HUES6 (cell line): ENCODE measurements at regions not wholly inside any gene's neighbourhood (a gene's known extent, or its start where the extent isn't known, plus 50 kb on each side); places are given as distances from the start of the nearest gene placed in this dataset.

Experiments used
- H3K27ac ChIP-seq: 2 replicates; pipeline ENCODE4 v1.7.0; 2013; ENCODE audit warnings: low read depth, mild to moderate bottlenecking, low read length, inconsistent platforms
- H3K27me3 ChIP-seq: 2 replicates; pipeline ENCODE4 v1.6.1; 2013; ENCODE audit warnings: low read length; ENCODE audit not compliant: control insufficient read depth, insufficient read depth
- H3K36me3 ChIP-seq: 2 replicates; pipeline ENCODE4 v1.6.1; 2013; ENCODE audit warnings: low read length; ENCODE audit not compliant: control insufficient read depth, insufficient read depth
- H3K4me1 ChIP-seq: 2 replicates; pipeline ENCODE4 v1.6.1; 2013; ENCODE audit warnings: low read length; ENCODE audit not compliant: control insufficient read depth, insufficient read depth
- H3K4me3 ChIP-seq: 2 replicates; pipeline ENCODE4 v1.5.1; 2013; ENCODE audit warnings: low read depth, low read length
- H3K9ac ChIP-seq: one replicate; pipeline ENCODE4 v1.6.1; 2013; ENCODE audit warnings: mild to moderate bottlenecking, low read length
- H3K9me3 ChIP-seq: 2 replicates; pipeline ENCODE4 v1.6.1; 2013; ENCODE audit warnings: low read depth, low read length; ENCODE audit not compliant: control insufficient read depth, insufficient read depth

GRCh38 chr11:80495116-80495515 is 1054.3 kb upstream of the TENM4 start:
- no peak overlapping the region for H3K9ac ChIP-seq
- no peaks in the 10 kb centered on the region for H3K36me3 ChIP-seq
- H3K27ac ChIP-seq, result no peak overlapping the region
- H3K4me1 ChIP-seq, result no peaks in the 10 kb centered on the region
- H3K9me3 ChIP-seq, result 0 out of 2 replicates have a peak, but pooled peaks cover 7% of the 10 kb centered on the region
- no peak overlapping the region for H3K4me3 ChIP-seq
- no peaks in the 10 kb centered on the region for H3K27me3 ChIP-seq

GRCh38 chr11:80487952-80488351 is 1047.1 kb upstream of the TENM4 start:
- Histone ChIP-seq H3K4me1 (no peaks in the 10 kb centered on the region), H3K27me3 (no peaks in the 10 kb centered on the region), H3K4me3 (no peak overlapping the region), H3K9me3 (0 out of 2 replicates have a peak, but pooled peaks cover 2% of the 10 kb centered on the region), H3K36me3 (no peaks in the 10 kb centered on the region), H3K27ac (no peak overlapping the region), H3K9ac (no peak overlapping the region)

- H3K4me3 ChIP-seq, result no peak overlapping the region
- H3K9me3 ChIP-seq, result no peaks in the 10 kb centered on the region
- H3K27me3 ChIP-seq, result no peaks in the 10 kb centered on the region
- H3K4me1 ChIP-seq, result no peaks in the 10 kb centered on the region
- no peaks in the 10 kb centered on the region for H3K36me3 ChIP-seq
- no peak overlapping the region for H3K9ac ChIP-seq
- H3K27ac ChIP-seq, result no peak overlapping the region
Measured at GRCh38 chr11:80486678-80487077, 1045.8 kb upstream of the TENM4 start.

GRCh38 chr11:80477178-80477577 is 1036.3 kb upstream of the TENM4 start:
- no peaks in the 10 kb centered on the region for H3K27me3 ChIP-seq
- no peaks in the 10 kb centered on the region for H3K36me3 ChIP-seq
- no peak overlapping the region for H3K4me3 ChIP-seq
- no peaks in the 10 kb centered on the region for H3K9me3 ChIP-seq
- H3K27ac ChIP-seq, result no peak overlapping the region
- peaks cover 13% of the 10 kb centered on the region for H3K4me1 ChIP-seq
- H3K9ac ChIP-seq, result no peak overlapping the region

DNA sequence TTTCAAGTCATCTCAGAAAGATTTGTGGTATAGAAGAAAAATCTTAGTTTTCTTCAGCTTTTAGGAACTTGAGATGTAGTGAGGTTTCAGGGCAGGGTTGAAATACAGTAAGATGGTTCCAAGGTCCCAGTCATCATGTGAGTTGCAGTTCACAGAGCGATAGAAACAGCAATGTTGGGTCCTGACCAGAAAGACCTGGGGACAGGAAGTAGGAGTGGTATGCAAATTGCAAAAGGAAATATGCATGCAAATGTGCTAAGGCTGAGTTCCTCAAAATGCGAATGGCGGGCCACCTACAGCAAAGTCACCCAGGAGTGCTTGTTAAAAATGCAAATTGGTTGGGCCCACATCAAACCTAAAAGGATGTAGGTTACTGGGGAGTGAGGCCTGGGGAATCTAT is 1032.7 kb upstream of the TENM4 start:
- Histone ChIP-seq H3K4me1 (peaks cover 13% of the 10 kb centered on the region), H3K4me3 (no peak overlapping the region), H3K27ac (peak overlapping the region; percentile 13; the same call in 1 of the 2 replicates), H3K9me3 (no peaks in the 10 kb centered on the region), H3K36me3 (no peaks in the 10 kb centered on the region), H3K9ac (no peak overlapping the region), H3K27me3 (no peaks in the 10 kb centered on the region)

DNA sequence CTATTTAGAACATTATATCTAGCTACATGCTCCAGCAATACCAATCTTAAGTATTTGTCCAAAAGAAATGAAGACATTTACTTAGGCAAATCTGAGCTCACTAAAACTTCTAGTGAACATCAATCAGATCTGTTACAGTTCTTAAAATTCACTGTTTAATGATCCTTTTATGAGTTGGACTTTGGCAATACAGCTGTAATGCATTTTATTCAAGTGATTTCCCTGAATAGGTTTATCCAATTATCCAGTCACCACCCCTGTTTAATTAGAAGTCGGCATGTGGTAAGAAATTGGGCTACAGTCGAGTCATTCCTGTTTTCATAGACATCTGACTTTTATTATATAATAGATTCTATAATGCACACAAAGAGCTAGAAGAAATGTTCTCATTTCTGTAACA is 1029.0 kb upstream of the TENM4 start:
- no peak overlapping the region for H3K9ac ChIP-seq
- no peaks in the 10 kb centered on the region for H3K36me3 ChIP-seq
- no peaks in the 10 kb centered on the region for H3K9me3 ChIP-seq
- H3K27ac ChIP-seq, result no peak overlapping the region
- H3K4me3 ChIP-seq, result no peak overlapping the region
- H3K27me3 ChIP-seq, result no peaks in the 10 kb centered on the region
- H3K4me1 ChIP-seq, result peaks cover 13% of the 10 kb centered on the region

GRCh38 chr11:80466570-80466969 is 1025.7 kb upstream of the TENM4 start:
- no peak overlapping the region for H3K9ac ChIP-seq
- H3K27ac ChIP-seq, result no peak overlapping the region
- no peak overlapping the region for H3K4me3 ChIP-seq
- no peaks in the 10 kb centered on the region for H3K27me3 ChIP-seq
- no peaks in the 10 kb centered on the region for H3K36me3 ChIP-seq
- no peaks in the 10 kb centered on the region for H3K4me1 ChIP-seq
- no peaks in the 10 kb centered on the region for H3K9me3 ChIP-seq

GRCh38 chr11:80462211-80462610 is 1021.4 kb upstream of the TENM4 start:
- H3K27ac ChIP-seq, result no peak overlapping the region
- no peaks in the 10 kb centered on the region for H3K27me3 ChIP-seq
- no peaks in the 10 kb centered on the region for H3K4me1 ChIP-seq
- no peak overlapping the region for H3K4me3 ChIP-seq
- no peaks in the 10 kb centered on the region for H3K9me3 ChIP-seq
- no peak overlapping the region for H3K9ac ChIP-seq
- no peaks in the 10 kb centered on the region for H3K36me3 ChIP-seq

DNA sequence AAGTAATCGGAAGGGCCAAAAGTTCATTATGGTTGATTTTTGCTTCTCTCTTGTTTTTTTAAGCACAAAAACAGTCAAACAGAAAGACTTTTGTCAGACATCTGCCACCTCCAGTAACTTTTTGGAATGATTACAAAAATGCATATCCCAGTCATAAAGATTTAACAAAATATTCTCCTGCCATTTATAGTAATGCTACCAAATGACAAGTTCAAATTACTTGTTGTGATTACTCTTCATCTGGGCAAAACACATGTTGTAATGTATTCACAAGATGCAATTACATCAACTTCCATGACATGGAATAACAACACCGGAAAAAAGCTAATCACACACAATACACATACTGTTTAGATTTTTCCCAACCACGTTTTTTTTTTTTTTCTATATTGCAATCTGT is 1017.5 kb upstream of the TENM4 start:
- H3K27ac ChIP-seq, result no peak overlapping the region
- no peaks in the 10 kb centered on the region for H3K27me3 ChIP-seq
- no peak overlapping the region for H3K4me3 ChIP-seq
- no peaks in the 10 kb centered on the region; the same call in 1 of the 2 replicates for H3K4me1 ChIP-seq
- H3K36me3 ChIP-seq, result no peaks in the 10 kb centered on the region
- no peak overlapping the region for H3K9ac ChIP-seq
- no peaks in the 10 kb centered on the region for H3K9me3 ChIP-seq

- Histone ChIP-seq H3K4me1 (no peaks in the 10 kb centered on the region; the same call in 1 of the 2 replicates), H3K36me3 (no peaks in the 10 kb centered on the region), H3K9ac (no peak overlapping the region), H3K27ac (no peak overlapping the region), H3K4me3 (no peak overlapping the region), H3K9me3 (no peaks in the 10 kb centered on the region), H3K27me3 (no peaks in the 10 kb centered on the region)
Measured at GRCh38 chr11:80457823-80458222, 1017.0 kb upstream of the TENM4 start.

GRCh38 chr11:80455818-80456217 is 1015.0 kb upstream of the TENM4 start:
- Histone ChIP-seq H3K27me3 (no peaks in the 10 kb centered on the region), H3K4me1 (no peaks in the 10 kb centered on the region; the same call in 1 of the 2 replicates), H3K9ac (no peak overlapping the region)

GRCh38 chr11:80451105-80451504 is 1010.3 kb upstream of the TENM4 start:
- Histone ChIP-seq H3K4me1 (no peaks in the 10 kb centered on the region; the same call in 1 of the 2 replicates), H3K27me3 (no peaks in the 10 kb centered on the region), H3K9me3 (no peaks in the 10 kb centered on the region), H3K27ac (no peak overlapping the region), H3K4me3 (no peak overlapping the region), H3K36me3 (no peaks in the 10 kb centered on the region), H3K9ac (no peak overlapping the region)

More at GRCh38 chr11:80455818-80456217, 1015.0 kb upstream of the TENM4 start:
- no peak overlapping the region for H3K4me3 ChIP-seq
- no peak overlapping the region for H3K27ac ChIP-seq
- no peaks in the 10 kb centered on the region for H3K36me3 ChIP-seq
- no peaks in the 10 kb centered on the region for H3K9me3 ChIP-seq
